ENCODE measurements at regions not wholly inside any gene's neighbourhood (a gene's known extent, or its start where the extent isn't known, plus 50 kb on each side); places are given as distances from the start of the nearest gene placed in this dataset.

- DNase-seq (ENCODE audit: low spot score): no peak
- TF ChIP-seq, protein P1, sequence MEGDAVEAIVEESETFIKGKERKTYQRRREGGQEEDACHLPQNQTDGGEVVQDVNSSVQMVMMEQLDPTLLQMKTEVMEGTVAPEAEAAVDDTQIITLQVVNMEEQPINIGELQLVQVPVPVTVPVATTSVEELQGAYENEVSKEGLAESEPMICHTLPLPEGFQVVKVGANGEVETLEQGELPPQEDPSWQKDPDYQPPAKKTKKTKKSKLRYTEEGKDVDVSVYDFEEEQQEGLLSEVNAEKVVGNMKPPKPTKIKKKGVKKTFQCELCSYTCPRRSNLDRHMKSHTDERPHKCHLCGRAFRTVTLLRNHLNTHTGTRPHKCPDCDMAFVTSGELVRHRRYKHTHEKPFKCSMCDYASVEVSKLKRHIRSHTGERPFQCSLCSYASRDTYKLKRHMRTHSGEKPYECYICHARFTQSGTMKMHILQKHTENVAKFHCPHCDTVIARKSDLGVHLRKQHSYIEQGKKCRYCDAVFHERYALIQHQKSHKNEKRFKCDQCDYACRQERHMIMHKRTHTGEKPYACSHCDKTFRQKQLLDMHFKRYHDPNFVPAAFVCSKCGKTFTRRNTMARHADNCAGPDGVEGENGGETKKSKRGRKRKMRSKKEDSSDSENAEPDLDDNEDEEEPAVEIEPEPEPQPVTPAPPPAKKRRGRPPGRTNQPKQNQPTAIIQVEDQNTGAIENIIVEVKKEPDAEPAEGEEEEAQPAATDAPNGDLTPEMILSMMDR (conservative IDR thresholded peaks at IDR 0.05; ENCODE audit: low read depth, low read length): no peak
- TF ChIP-seq EZH2 (IDR thresholded peaks at IDR 0.05; ENCODE audit: borderline replicate concordance, low read depth, low read length, poor library complexity, severe bottlenecking): no peak
- H3K27me3 ChIP-seq (replicated peaks; ENCODE audit: insufficient read depth, low read depth, low read length, poor library complexity): no peaks in the 10 kb centered on the region
- intact Hi-C loops (cut with micrococcal nuclease; ENCODE audit: unreplicated experiment): no loop called here
- no TSS peak for BruUV-seq (replicated peaks)
- CTCF ChIA-PET: no interaction called here
- no peaks in the 10 kb centered on the region for H3K9me3 ChIP-seq (ENCODE audit: low read depth, low read length, poor library complexity, severe bottlenecking)
- no peaks in the 10 kb centered on the region for H3K4me1 ChIP-seq (ENCODE audit: insufficient read depth, low read length, poor library complexity, severe bottlenecking)
- no peak overlapping the region for H3K27ac ChIP-seq (ENCODE audit: low read depth, low read length, poor library complexity, severe bottlenecking)
- H3K36me3 ChIP-seq (ENCODE audit: insufficient read depth, low read length, poor library complexity, severe bottlenecking): no peaks in the 10 kb centered on the region
- H3K4me3 ChIP-seq (ENCODE audit: low read depth, low read length, poor library complexity, severe bottlenecking): no peak overlapping the region
- POLR2A ChIA-PET (ENCODE audit: low non-redundant PET): no interaction called here
Measured at GRCh38 chr15:95541301-95541700, 789.2 kb upstream of the NR2F2 start.

DNA sequence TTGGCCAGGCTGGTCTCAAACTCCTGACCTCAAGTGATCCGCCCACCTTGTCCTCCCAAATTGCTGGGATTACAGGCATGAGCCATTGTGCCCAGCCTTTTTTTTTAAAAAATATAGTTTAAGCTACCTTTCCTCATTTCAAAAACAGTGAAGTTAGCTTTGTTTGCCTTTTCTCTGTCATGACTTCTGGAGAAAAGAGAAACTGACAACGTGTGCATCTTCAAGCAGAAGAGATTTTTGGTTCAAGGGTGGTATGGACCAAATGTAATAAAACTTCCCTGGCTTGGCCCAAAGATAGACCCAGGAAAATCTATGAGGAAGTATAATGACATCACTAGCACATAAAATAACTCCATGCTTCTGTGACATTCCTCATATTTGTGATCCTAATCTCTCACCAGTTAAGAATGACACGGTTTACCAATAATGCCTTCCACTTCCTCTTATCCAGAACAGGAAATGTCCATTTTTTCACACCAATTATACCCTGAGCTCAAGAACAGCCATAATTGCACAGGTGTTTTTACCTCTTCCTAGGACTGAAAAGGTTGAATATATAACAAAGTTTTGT lies 781.2 kb upstream of the NR2F2 start:
- no peak overlapping the region for H3K27ac ChIP-seq (ENCODE audit: low read depth, low read length, poor library complexity, severe bottlenecking)
- BruUV-seq (replicated peaks): no TSS peak
- peak; percentile 6 for DNase-seq (ENCODE audit: low spot score)
- H3K4me3 ChIP-seq (ENCODE audit: low read depth, low read length, poor library complexity, severe bottlenecking): no peak overlapping the region
- CTCF ChIA-PET: no interaction called here
- TF ChIP-seq, protein P1 (conservative IDR thresholded peaks at IDR 0.05; ENCODE audit: low read depth, low read length): no peak
- no peak for TF ChIP-seq EZH2 (IDR thresholded peaks at IDR 0.05; ENCODE audit: borderline replicate concordance, low read depth, low read length, poor library complexity, severe bottlenecking)
- no peaks in the 10 kb centered on the region for H3K36me3 ChIP-seq (ENCODE audit: insufficient read depth, low read length, poor library complexity, severe bottlenecking)
- no peaks in the 10 kb centered on the region for H3K9me3 ChIP-seq (ENCODE audit: low read depth, low read length, poor library complexity, severe bottlenecking)
- POLR2A ChIA-PET (ENCODE audit: low non-redundant PET): interaction anchor here (0.6 kb wide), 1 partner anchor 34 kb away, joined by 3 read pairs; no protein-coding TSS in a partner anchor
- H3K27me3 ChIP-seq (replicated peaks; ENCODE audit: insufficient read depth, low read depth, low read length, poor library complexity): no peaks in the 10 kb centered on the region
- no peaks in the 10 kb centered on the region for H3K4me1 ChIP-seq (ENCODE audit: insufficient read depth, low read length, poor library complexity, severe bottlenecking)
- intact Hi-C loops (cut with micrococcal nuclease; ENCODE audit: unreplicated experiment): no loop called here

DNA sequence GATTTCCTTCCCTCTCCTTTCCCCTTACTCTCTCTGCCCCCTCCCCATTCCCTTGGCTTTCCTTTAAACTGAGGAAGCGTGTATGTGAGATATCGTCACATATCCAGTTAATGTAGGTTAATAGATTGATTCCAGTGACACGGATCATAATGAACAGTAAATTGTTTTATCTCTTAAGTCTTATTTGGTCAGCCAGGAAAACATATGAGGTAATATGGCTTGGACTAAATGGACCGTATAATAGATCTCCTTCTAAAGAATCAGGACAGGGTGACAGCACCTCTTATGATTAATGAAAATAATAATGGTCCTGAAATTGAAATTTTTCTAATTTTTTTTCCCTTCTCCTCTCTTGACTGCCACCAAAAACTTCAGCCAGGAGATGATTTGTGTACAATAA lies 779.8 kb upstream of the NR2F2 start:
- H3K27ac ChIP-seq (ENCODE audit: low read depth, low read length, poor library complexity, severe bottlenecking): no peak overlapping the region
- POLR2A ChIA-PET (ENCODE audit: low non-redundant PET): no interaction called here

More for the DNA sequence above, 779.8 kb upstream of the NR2F2 start:
- no TSS peak for BruUV-seq (replicated peaks)
- CTCF ChIA-PET: no interaction called here
- DNase-seq (ENCODE audit: low spot score): no peak
- H3K27me3 ChIP-seq (replicated peaks; ENCODE audit: insufficient read depth, low read depth, low read length, poor library complexity): no peaks in the 10 kb centered on the region
- H3K9me3 ChIP-seq (ENCODE audit: low read depth, low read length, poor library complexity, severe bottlenecking): no peaks in the 10 kb centered on the region
- H3K4me1 ChIP-seq (ENCODE audit: insufficient read depth, low read length, poor library complexity, severe bottlenecking): no peaks in the 10 kb centered on the region
- H3K4me3 ChIP-seq (ENCODE audit: low read depth, low read length, poor library complexity, severe bottlenecking): no peak overlapping the region
- TF ChIP-seq, protein P1 (conservative IDR thresholded peaks at IDR 0.05; ENCODE audit: low read depth, low read length): no peak
- TF ChIP-seq EZH2 (IDR thresholded peaks at IDR 0.05; ENCODE audit: borderline replicate concordance, low read depth, low read length, poor library complexity, severe bottlenecking): no peak
- intact Hi-C loops (cut with micrococcal nuclease; ENCODE audit: unreplicated experiment): no loop called here
- H3K36me3 ChIP-seq (ENCODE audit: insufficient read depth, low read length, poor library complexity, severe bottlenecking): no peaks in the 10 kb centered on the region
